ENCODE measurements at regions not wholly inside any gene's neighbourhood (a gene's known extent, or its start where the extent isn't known, plus 50 kb on each side); places are given as distances from the start of the nearest gene placed in this dataset.

- TF ChIP-seq, protein P1, sequence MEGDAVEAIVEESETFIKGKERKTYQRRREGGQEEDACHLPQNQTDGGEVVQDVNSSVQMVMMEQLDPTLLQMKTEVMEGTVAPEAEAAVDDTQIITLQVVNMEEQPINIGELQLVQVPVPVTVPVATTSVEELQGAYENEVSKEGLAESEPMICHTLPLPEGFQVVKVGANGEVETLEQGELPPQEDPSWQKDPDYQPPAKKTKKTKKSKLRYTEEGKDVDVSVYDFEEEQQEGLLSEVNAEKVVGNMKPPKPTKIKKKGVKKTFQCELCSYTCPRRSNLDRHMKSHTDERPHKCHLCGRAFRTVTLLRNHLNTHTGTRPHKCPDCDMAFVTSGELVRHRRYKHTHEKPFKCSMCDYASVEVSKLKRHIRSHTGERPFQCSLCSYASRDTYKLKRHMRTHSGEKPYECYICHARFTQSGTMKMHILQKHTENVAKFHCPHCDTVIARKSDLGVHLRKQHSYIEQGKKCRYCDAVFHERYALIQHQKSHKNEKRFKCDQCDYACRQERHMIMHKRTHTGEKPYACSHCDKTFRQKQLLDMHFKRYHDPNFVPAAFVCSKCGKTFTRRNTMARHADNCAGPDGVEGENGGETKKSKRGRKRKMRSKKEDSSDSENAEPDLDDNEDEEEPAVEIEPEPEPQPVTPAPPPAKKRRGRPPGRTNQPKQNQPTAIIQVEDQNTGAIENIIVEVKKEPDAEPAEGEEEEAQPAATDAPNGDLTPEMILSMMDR (IDR thresholded peaks at IDR 0.05; ENCODE audit: insufficient read depth, missing control alignments) = no peak
- FAIRE-seq = no peak
- DNase-seq (ENCODE audit: insufficient read length, low spot score) = no peak
Measured at GRCh38 chr2:14511541-14511940, 121.0 kb upstream of the LRATD1 start.

DNA sequence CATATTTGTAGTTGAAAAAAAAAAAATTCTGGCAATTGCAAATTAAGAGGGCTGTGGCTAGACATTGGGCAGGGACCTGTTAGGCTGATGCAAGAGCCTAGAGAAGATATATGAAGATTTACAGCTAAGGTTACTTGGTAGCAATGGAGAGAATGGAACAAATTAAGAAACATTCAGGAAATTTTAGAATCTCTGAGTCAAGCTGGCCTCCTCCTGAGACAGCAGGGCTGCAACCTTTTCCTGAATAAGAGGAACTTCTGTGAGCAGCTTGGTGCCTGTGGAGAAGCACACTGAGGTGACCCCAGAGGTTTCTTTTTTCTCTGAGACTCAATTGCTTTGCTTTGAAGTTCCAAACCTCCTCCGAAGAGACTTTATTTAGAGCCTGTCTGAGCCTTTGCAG, 118.6 kb upstream of the LRATD1 start:
- FAIRE-seq = no peak
- TF ChIP-seq, protein P1 (IDR thresholded peaks at IDR 0.05; ENCODE audit: insufficient read depth, missing control alignments) = no peak
- no peak for DNase-seq (ENCODE audit: insufficient read length, low spot score)

- DNase-seq (ENCODE audit: insufficient read length, low spot score) (no peak), FAIRE-seq (no peak)
- TF ChIP-seq, protein P1 (IDR thresholded peaks at IDR 0.05; ENCODE audit: insufficient read depth, missing control alignments) = no peak
Measured at GRCh38 chr2:14516844-14517243, 115.7 kb upstream of the LRATD1 start.

DNA sequence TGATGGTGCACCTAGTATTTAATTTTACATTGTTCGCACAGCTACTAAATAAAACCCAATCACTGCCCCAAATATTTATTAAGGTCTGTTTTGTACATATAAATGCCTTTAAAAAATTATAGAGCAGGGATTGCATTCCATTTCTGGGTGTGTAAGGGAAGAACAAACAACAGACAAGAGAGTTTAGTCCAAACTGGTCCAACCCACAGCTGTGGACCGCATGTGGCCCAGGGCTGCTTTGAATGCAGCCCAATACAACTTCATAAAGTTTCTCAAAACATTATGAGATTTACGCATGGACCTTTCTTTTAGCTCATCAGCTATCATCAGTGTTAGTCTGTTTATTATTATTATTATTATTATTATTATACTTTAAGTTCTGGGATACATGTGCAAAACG, 114.8 kb upstream of the LRATD1 start:
- FAIRE-seq (no peak), DNase-seq (ENCODE audit: insufficient read length, low spot score) (no peak)
- TF ChIP-seq, protein P1 (IDR thresholded peaks at IDR 0.05; ENCODE audit: insufficient read depth, missing control alignments) = no peak

- no peak for DNase-seq (ENCODE audit: insufficient read length, low spot score)
- TF ChIP-seq, protein P1 (IDR thresholded peaks at IDR 0.05; ENCODE audit: insufficient read depth, missing control alignments) = no peak
- FAIRE-seq = no peak
Measured at GRCh38 chr2:14520385-14520945, 112.1 kb upstream of the LRATD1 start.

GRCh38 chr2:14524041-14524802, 108.3 kb upstream of the LRATD1 start:
- TF ChIP-seq, protein P1 (IDR thresholded peaks at IDR 0.05; ENCODE audit: insufficient read depth, missing control alignments) = no peak
- DNase-seq (ENCODE audit: insufficient read length, low spot score) (no peak), FAIRE-seq (no peak)

DNA sequence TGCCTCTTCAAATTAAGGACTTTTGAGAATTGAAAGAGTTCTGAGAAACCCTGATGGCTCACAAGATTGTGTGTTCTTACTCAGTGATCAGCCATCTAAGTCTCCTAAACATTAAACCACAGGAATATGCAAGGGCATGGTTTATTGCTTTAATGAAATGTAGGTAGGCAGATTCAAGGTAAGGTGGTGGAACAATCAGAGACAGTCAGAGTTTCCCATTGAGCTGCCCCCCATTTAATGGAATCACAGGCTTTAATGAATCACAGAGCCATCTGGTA, 107.8 kb upstream of the LRATD1 start:
- FAIRE-seq = no peak
- no peak for DNase-seq (ENCODE audit: insufficient read length, low spot score)
- TF ChIP-seq, protein P1 (IDR thresholded peaks at IDR 0.05; ENCODE audit: insufficient read depth, missing control alignments) = no peak

Measured in D721Med (cell line).